ENCODE measurements at regions not wholly inside any gene's neighbourhood (a gene's known extent, or its start where the extent isn't known, plus 50 kb on each side); places are given as distances from the start of the nearest gene placed in this dataset.

- TF ChIP-seq CTCF (conservative IDR thresholded peaks at IDR 0.05; ENCODE audit: low read length) = no peak
- TF ChIP-seq EZH2phosphoT487 (IDR thresholded peaks at IDR 0.05; ENCODE audit: borderline replicate concordance) = no peak
These were observed 694.1 kb downstream of the BRD1 start for GRCh38 chr22:49133541-49133940.
